H1 (cell line): ENCODE measurements at regions not wholly inside any gene's neighbourhood (a gene's known extent, or its start where the extent isn't known, plus 50 kb on each side); places are given as distances from the start of the nearest gene placed in this dataset.

Experiments used
- CTCF ChIA-PET: fragments of 300-600 bp; sonication (Branson Sonifier 250); formaldehyde crosslinking; loops from one replicate; lab custom pipeline; 2021; ENCODE audit not compliant: partially characterized antibody; lab: Charles Lee
- POLR2A ChIA-PET: fragments of 300-600 bp; sonication (Branson Sonifier 250); formaldehyde crosslinking; loops from one replicate; lab custom pipeline; 2021; ENCODE audit warnings: inconsistent platforms; ENCODE audit not compliant: partially characterized antibody; lab: Charles Lee
- DNase-seq, 2 experiments: peaks; one replicate each; pipeline versions ENCODE4 v3.0.0 to v3.0.0-alpha.2; 2010 to 2022; ENCODE audit warnings: low spot score in 2 of 2, low read depth in 1 of 2, mixed read lengths in 1 of 2
- FAIRE-seq: peaks from 2 replicates; lab custom pipeline; 2011; peaks lifted over from hg19 to GRCh38; lab: Jason Lieb, UNC
- H2AFZ ChIP-seq: 2 replicates; pipeline ENCODE4 v1.8.1; 2012; ENCODE audit warnings: low read length, inconsistent platforms
- H2AK5ac ChIP-seq: 2 replicates; pipeline ENCODE4 v1.6.1; 2013; ENCODE audit warnings: low read depth, low read length
- H2BK120ac ChIP-seq: replicated peaks from 2 replicates; pipeline ENCODE3; 2013; ENCODE audit warnings: low read depth, low read length, inconsistent platforms
- H2BK12ac ChIP-seq: 2 replicates; pipeline ENCODE4 v1.6.1; 2013; ENCODE audit warnings: low read depth, low read length
- H2BK15ac ChIP-seq: 2 replicates; pipeline ENCODE4 v1.6.1; 2013; ENCODE audit warnings: low read length
- H2BK20ac ChIP-seq: 2 replicates; pipeline ENCODE4 v1.6.1; 2013; ENCODE audit warnings: low read length
- H2BK5ac ChIP-seq: 2 replicates; pipeline ENCODE4 v1.6.1; 2013; ENCODE audit warnings: low read depth, low read length
- H3K14ac ChIP-seq: 2 replicates; pipeline ENCODE4 v1.6.1; 2013; ENCODE audit warnings: inconsistent platforms; ENCODE audit not compliant: insufficient read length
- H3K18ac ChIP-seq: 2 replicates; pipeline ENCODE4 v1.6.1; 2013; ENCODE audit warnings: low read length; ENCODE audit errors: extremely low read depth
- H3K23ac ChIP-seq: 2 replicates; pipeline ENCODE4 v1.6.1; 2013; ENCODE audit warnings: inconsistent platforms; ENCODE audit not compliant: insufficient read length
- H3K23me2 ChIP-seq: 2 replicates; pipeline ENCODE4 v1.6.1; 2013; ENCODE audit warnings: low read depth, low read length
- H3K27ac ChIP-seq: 2 replicates; pipeline ENCODE4 v1.6.1; 2011; ENCODE audit warnings: low read depth, low read length, inconsistent platforms
- H3K27me3 ChIP-seq, 4 experiments: replicated peaks in 1 of 4; 1 replicate in 1 of 4; 2 replicates in 3 of 4; pipeline versions ENCODE4 v1.6.1 to v1.8.1; 2011 to 2013; ENCODE audit warnings: low read length in 3 of 4, mild to moderate bottlenecking in 3 of 4, inconsistent platforms in 2 of 4, mixed read lengths in 2 of 4, moderate library complexity in 1 of 4; ENCODE audit not compliant: control insufficient read depth in 3 of 4, insufficient read depth in 3 of 4; ENCODE audit errors: extremely low read depth in 1 of 4
- H3K36me3 ChIP-seq, 4 experiments: 2 replicates each; pipeline versions ENCODE4 v1.6.1 to v1.8.1; 2011 to 2013; ENCODE audit warnings: mild to moderate bottlenecking in 4 of 4, low read length in 3 of 4, moderate library complexity in 2 of 4, control low read depth in 1 of 4, inconsistent platforms in 1 of 4; ENCODE audit not compliant: insufficient read depth in 4 of 4, control insufficient read depth in 2 of 4
- H3K4ac ChIP-seq: replicated peaks from 2 replicates; pipeline ENCODE3; 2013; ENCODE audit warnings: low read length, low read depth, mixed read lengths, inconsistent platforms; ENCODE audit not compliant: insufficient read length
- H3K4me1 ChIP-seq, 4 experiments: replicated peaks in 1 of 4; 1 replicate in 1 of 4; 2 replicates in 3 of 4; pipeline versions ENCODE4 v1.6.1 to v1.8.1; 2011 to 2013; ENCODE audit warnings: low read length in 3 of 4, inconsistent platforms in 2 of 4, mixed read lengths in 1 of 4; ENCODE audit not compliant: insufficient read depth in 4 of 4, control insufficient read depth in 3 of 4
- H3K4me2 ChIP-seq, 2 experiments: 2 replicates each; pipeline versions ENCODE4 v1.6.1 to v1.8.1; 2011 to 2013; ENCODE audit warnings: low read depth in 2 of 2, low read length in 2 of 2, control low read depth in 1 of 2, inconsistent platforms in 1 of 2, mild to moderate bottlenecking in 1 of 2; ENCODE audit not compliant: insufficient read depth in 1 of 2
- H3K4me3 ChIP-seq, 4 experiments: fragments of 200-600, 300-600 bp in 1 of 4; sonication (generic), shearing (Covaris generic), sonication (Bioruptor Twin) in 1 of 4; 2 replicates each; pipeline versions ENCODE4 v1.5.1 to v1.8.1; 2011 to 2016; ENCODE audit warnings: low read length in 4 of 4, low read depth in 3 of 4, control low read depth in 2 of 4, inconsistent platforms in 2 of 4, mild to moderate bottlenecking in 2 of 4, mixed read lengths in 1 of 4, moderate library complexity in 1 of 4; ENCODE audit not compliant: insufficient read depth in 2 of 4; ENCODE audit errors: extremely low read depth in 1 of 4
- H3K56ac ChIP-seq: replicated peaks from 2 replicates; pipeline ENCODE3; 2013; ENCODE audit warnings: low read depth, mild to moderate bottlenecking, mixed read lengths, low read length, inconsistent platforms; ENCODE audit not compliant: insufficient read length
- H3K79me1 ChIP-seq: 2 replicates; pipeline ENCODE4 v1.6.1; 2013; ENCODE audit warnings: low read depth, low read length, control low read depth
- H3K79me2 ChIP-seq, 2 experiments: 2 replicates each; pipeline versions ENCODE4 v1.6.1 to v1.8.1; 2012 to 2013; ENCODE audit warnings: low read length in 2 of 2, mild to moderate bottlenecking in 2 of 2, inconsistent platforms in 1 of 2; ENCODE audit not compliant: insufficient read depth in 2 of 2, control insufficient read depth in 1 of 2
- H3K9ac ChIP-seq, 4 experiments: replicated peaks in 1 of 4; 1 replicate in 1 of 4; 2 replicates in 3 of 4; pipeline versions ENCODE4 v1.6.1 to v1.8.1; 2011 to 2013; ENCODE audit warnings: low read depth in 3 of 4, low read length in 3 of 4, control low read depth in 2 of 4, mild to moderate bottlenecking in 2 of 4, moderate library complexity in 2 of 4, inconsistent platforms in 1 of 4; ENCODE audit errors: extremely low read depth in 1 of 4
- H3K9me3 ChIP-seq, 2 experiments: 2 replicates each; pipeline versions ENCODE4 v1.6.1 to v1.8.1; 2012 to 2013; ENCODE audit warnings: mild to moderate bottlenecking in 2 of 2, moderate library complexity in 2 of 2, control low read depth in 1 of 2, inconsistent platforms in 1 of 2, low read depth in 1 of 2, low read length in 1 of 2, mixed read lengths in 1 of 2; ENCODE audit not compliant: insufficient read depth in 2 of 2
- H4K20me1 ChIP-seq, 2 experiments: replicated peaks in 1 of 2; 2 replicates each; pipeline versions ENCODE3 to v1.8.1; 2011 to 2013; ENCODE audit warnings: inconsistent platforms in 2 of 2, low read length in 2 of 2, mild to moderate bottlenecking in 1 of 2; ENCODE audit not compliant: insufficient read depth in 2 of 2, control insufficient read depth in 1 of 2
- H4K5ac ChIP-seq: 2 replicates; pipeline ENCODE4 v1.6.1; 2013; ENCODE audit warnings: low read length, low read depth, mixed read lengths, inconsistent platforms; ENCODE audit not compliant: insufficient read length
- H4K8ac ChIP-seq: 2 replicates; pipeline ENCODE4 v1.8.0; 2013; ENCODE audit warnings: mild to moderate bottlenecking, moderate library complexity, low read length, inconsistent platforms; ENCODE audit not compliant: insufficient read depth; ENCODE audit errors: extremely low read depth
- H4K91ac ChIP-seq: replicated peaks from 2 replicates; pipeline ENCODE3; 2013; ENCODE audit warnings: low read length, mixed read lengths, inconsistent platforms; ENCODE audit not compliant: insufficient read length
- BCL11A ChIP-seq, 2 experiments: IDR thresholded peaks; one replicate each; pipeline ENCODE4 v1.6.1; 2011; ENCODE audit warnings: low read depth in 2 of 2, low read length in 2 of 2, mild to moderate bottlenecking in 2 of 2
- CHD2 ChIP-seq: IDR thresholded peaks from 2 replicates; pipeline ENCODE4 v1.6.1; 2012; ENCODE audit warnings: low read length, improper control_type of control experiment
- GABPA ChIP-seq: IDR thresholded peaks from 2 replicates; pipeline ENCODE4 v1.6.1; 2011; ENCODE audit warnings: mild to moderate bottlenecking, low read length, moderate library complexity, borderline replicate concordance; ENCODE audit not compliant: insufficient read depth
- HDAC2 ChIP-seq, 2 experiments: fragments of 300-600 bp in 1 of 2; sonication (generic) in 1 of 2; IDR thresholded peaks; 2 replicates each; pipeline ENCODE4 v1.6.1; 2011 to 2012; ENCODE audit warnings: low read depth in 2 of 2, low read length in 2 of 2, mild to moderate bottlenecking in 2 of 2, moderate library complexity in 2 of 2, borderline replicate concordance in 1 of 2, inconsistent platforms in 1 of 2
- JUND ChIP-seq: IDR thresholded peaks from 2 replicates; pipeline ENCODE4 v1.6.1; 2011; ENCODE audit warnings: mild to moderate bottlenecking, improper control_type of control experiment, low read length
- KDM4A ChIP-seq: IDR thresholded peaks from one replicate; pipeline ENCODE4 v1.7.1; 2012; ENCODE audit warnings: low read depth, mild to moderate bottlenecking, moderate library complexity, low read length, inconsistent platforms; ENCODE audit not compliant: severe bottlenecking
- MAFK ChIP-seq: IDR thresholded peaks from 2 replicates; pipeline ENCODE4 v1.6.1; 2012; ENCODE audit warnings: low read depth, mild to moderate bottlenecking, improper control_type of control experiment, low read length
- RAD21 ChIP-seq, 2 experiments: IDR thresholded peaks in 1 of 2; conservative IDR thresholded peaks in 1 of 2; 2 replicates each; pipeline ENCODE4 v1.6.1; 2011; ENCODE audit warnings: low read depth in 2 of 2, low read length in 2 of 2, improper control_type of control experiment in 1 of 2, inconsistent platforms in 1 of 2, mild to moderate bottlenecking in 1 of 2, moderate library complexity in 1 of 2
- RFX5 ChIP-seq: IDR thresholded peaks from 2 replicates; pipeline ENCODE4 v1.6.1; 2011; ENCODE audit warnings: low read depth, low read length, improper control_type of control experiment, borderline replicate concordance
- RXRA ChIP-seq: IDR thresholded peaks from 2 replicates; pipeline ENCODE4 v1.6.1; 2011; ENCODE audit warnings: low read depth, mild to moderate bottlenecking, low read length, moderate library complexity; ENCODE audit not compliant: insufficient read depth
- SIN3A ChIP-seq, 2 experiments: IDR thresholded peaks in 1 of 2; conservative IDR thresholded peaks in 1 of 2; 2 replicates each; pipeline ENCODE4 v1.6.1; 2011 to 2012; ENCODE audit warnings: low read length in 2 of 2, improper control_type of control experiment in 1 of 2, low read depth in 1 of 2, mild to moderate bottlenecking in 1 of 2
- SIX5 ChIP-seq: IDR thresholded peaks from 2 replicates; pipeline ENCODE4 v1.6.1; 2011; ENCODE audit warnings: mild to moderate bottlenecking, low read depth, low read length
- SRF ChIP-seq: IDR thresholded peaks from 2 replicates; pipeline ENCODE4 v1.6.1; 2011; ENCODE audit warnings: mild to moderate bottlenecking, low read depth, low read length, moderate library complexity
- TAF7 ChIP-seq: optimal IDR thresholded peaks from 2 replicates; pipeline ENCODE3; 2011; ENCODE audit warnings: low read depth, mild to moderate bottlenecking, inconsistent platforms, low read length, moderate library complexity, borderline replicate concordance
- TBP ChIP-seq: IDR thresholded peaks from 2 replicates; pipeline ENCODE4 v1.6.1; 2011; ENCODE audit warnings: low read depth, low read length, improper control_type of control experiment
- WGBS, 2 experiments: shearing (Covaris generic) in 1 of 2; methylation state at CpG; one replicate each; pipeline versions ENCODE4 v1.1.6 to v1.1.7; 2013 to 2015; ENCODE audit warnings: low lambda C conversion rate in 2 of 2, mixed read lengths in 2 of 2, inconsistent platforms in 1 of 2, low coverage in 1 of 2, missing lambda C conversion rate in 1 of 2; ENCODE audit not compliant: insufficient replicate concordance in 2 of 2, insufficient coverage in 1 of 2, insufficient read length in 1 of 2; ENCODE audit errors: extremely low coverage in 1 of 2, missing lambda C conversion rate in 1 of 2; 5-methylcytosine and 5-hydroxymethylcytosine counted together

DNA sequence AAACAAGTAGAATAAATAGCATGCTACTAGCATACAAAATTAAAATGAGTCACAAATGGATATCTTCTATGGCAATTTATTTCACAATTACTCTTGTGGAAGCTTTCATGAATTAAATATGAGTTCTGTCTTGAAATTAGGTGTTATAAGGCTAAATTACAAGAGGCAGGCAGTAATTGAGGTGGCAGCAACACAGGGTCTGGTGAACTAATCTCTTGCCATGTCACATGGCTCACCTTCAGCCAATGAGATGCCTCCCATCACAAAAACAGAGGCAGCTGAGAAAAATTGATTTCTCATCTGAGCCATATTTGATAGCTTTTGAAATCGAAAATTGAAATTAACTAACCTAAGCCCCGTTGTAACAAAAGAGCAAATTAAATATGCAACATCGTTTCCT lies 268.8 kb downstream of the NR2F2 start:
- WGBS, 2 experiments, result 89% methylated on average over 3 of the region's 3 CpGs; no CpG with 5 or more reads in 1 of the 2 experiments
- no peak overlapping the region for H2AK5ac ChIP-seq
- H3K23ac ChIP-seq, result no peak overlapping the region
- H3K56ac ChIP-seq, result no peak overlapping the region
- no peaks in the 10 kb centered on the region for H4K20me1 ChIP-seq
- no peak overlapping the region for H3K14ac ChIP-seq
- no peaks in the 10 kb centered on the region for H3K79me1 ChIP-seq
- no peak overlapping the region for H4K8ac ChIP-seq
- H3K4ac ChIP-seq, result no peak overlapping the region
- H2BK20ac ChIP-seq, result no peak overlapping the region
- no peak overlapping the region for H4K5ac ChIP-seq
- H2AFZ ChIP-seq, result no peak overlapping the region
- FAIRE-seq (peak; percentile 19), DNase-seq (no peak)
- H3K27ac ChIP-seq, result no peak overlapping the region
- H3K23me2 ChIP-seq, result no peaks in the 10 kb centered on the region
- H3K9me3 ChIP-seq, result no peaks in the 10 kb centered on the region
- no peak overlapping the region for H2BK15ac ChIP-seq
- no peaks in the 10 kb centered on the region for H3K36me3 ChIP-seq
- no peak overlapping the region for H2BK120ac ChIP-seq
- H4K91ac ChIP-seq, result no peak overlapping the region
- H3K79me2 ChIP-seq, result no peaks in the 10 kb centered on the region
- ChIA-PET CTCF (interaction anchor here (1.2 kb wide), 1 partner anchor 56 kb away, joined by 4 read pairs; no protein-coding TSS in a partner anchor), POLR2A (no interaction called here)
- H2BK5ac ChIP-seq, result no peak overlapping the region
- H2BK12ac ChIP-seq, result no peak overlapping the region
- H3K4me3 ChIP-seq, result no peak overlapping the region
- no peaks in the 10 kb centered on the region; a peak in 1 of 7 replicates for H3K4me1 ChIP-seq
- no peak overlapping the region for H3K4me2 ChIP-seq
- H3K9ac ChIP-seq, result no peak overlapping the region
- no peaks in the 10 kb centered on the region for H3K27me3 ChIP-seq
- H3K18ac ChIP-seq, result no peak overlapping the region
- TF ChIP-seq JUND (no peak), HDAC2 (IDR thresholded peaks at IDR 0.05; ENCODE audit: borderline replicate concordance in 1 of 2, low read depth in 2 of 2, low read length in 2 of 2) (no peak), SRF (no peak), RAD21 (IDR thresholded peaks at IDR 0.05 in 1 of 2, conservative IDR thresholded peaks at IDR 0.05 in 1 of 2; ENCODE audit: low read depth in 2 of 2, low read length in 2 of 2) (no peak), CHD2 (no peak), MAFK (no peak), SIX5 (no peak), SIN3A (conservative IDR thresholded peaks at IDR 0.05 in 1 of 2, IDR thresholded peaks at IDR 0.05 in 1 of 2; ENCODE audit: low read depth in 1 of 2, low read length in 2 of 2) (no peak), RFX5 (no peak), GABPA (no peak), KDM4A (no peak), TAF7 (no peak), BCL11A (IDR thresholded peaks at IDR 0.05; ENCODE audit: low read depth in 2 of 2, low read length in 2 of 2) (no peak), RXRA (no peak), TBP (no peak)
